NCI-H69 (cell line): ENCODE measurements at regions not wholly inside any gene's neighbourhood (a gene's known extent, or its start where the extent isn't known, plus 50 kb on each side); places are given as distances from the start of the nearest gene placed in this dataset.
"Not testable (repeated sequence)": the region's sequence is repeated elsewhere in the genome, so short reads cannot be mapped to it uniquely, and the experiment has no call there.

Experiments
- DNase-seq: peaks from one replicate; lab custom pipeline; 2025; lab: John Stamatoyannopoulos, UW

- DNase-seq, result no peak
Measured at GRCh38 chr2:225244933-225245332, 154.6 kb upstream of the NYAP2 start.

- no peak for DNase-seq
Measured at GRCh38 chr2:225236769-225237323, 162.7 kb upstream of the NYAP2 start.

DNA sequence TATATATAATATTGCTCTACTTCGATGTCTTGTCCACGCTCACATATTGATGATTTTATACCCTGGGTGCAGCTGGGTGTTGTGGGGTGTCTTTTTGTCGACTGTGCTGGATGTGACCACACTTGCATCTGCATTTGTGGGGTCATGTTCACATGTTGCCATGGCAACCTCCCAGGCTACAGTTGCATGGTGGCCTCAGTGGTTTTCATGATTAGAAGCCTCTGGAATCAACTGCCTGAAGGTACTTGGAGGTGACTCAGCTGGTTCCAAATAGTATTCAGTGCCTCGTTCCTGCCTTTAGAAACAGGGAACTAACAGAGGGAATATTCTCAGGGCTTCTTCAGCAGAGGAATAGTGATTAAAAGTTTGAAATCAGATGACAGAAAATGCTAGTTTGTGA lies 166.3 kb upstream of the NYAP2 start:
- no peak for DNase-seq

DNA sequence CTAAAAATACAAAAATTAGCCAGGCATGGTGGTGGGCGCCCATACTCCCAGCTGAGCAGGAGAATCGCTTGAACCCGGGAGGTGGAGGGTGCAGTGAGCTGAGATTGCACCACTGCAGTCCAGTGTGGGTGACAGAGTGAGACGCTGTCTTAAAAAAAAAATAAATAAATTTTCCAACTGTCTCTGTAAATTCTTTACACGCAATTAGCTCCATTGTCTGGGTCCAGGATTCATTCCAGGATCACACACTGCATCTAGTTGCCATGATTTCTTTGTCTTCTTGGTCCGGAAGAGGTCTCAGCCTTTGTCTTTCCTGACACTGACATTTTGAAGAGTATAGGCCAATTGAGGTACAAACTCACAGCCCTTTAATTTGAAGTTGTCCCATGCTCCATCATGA lies 167.6 kb upstream of the NYAP2 start:
- peak; percentile 6 for DNase-seq

- DNase-seq, result not testable (repeated sequence)
Measured at GRCh38 chr2:225229346-225229745, 170.2 kb upstream of the NYAP2 start.

- no peak for DNase-seq
Measured at GRCh38 chr2:225226441-225226840, 173.1 kb upstream of the NYAP2 start.

GRCh38 chr2:225223301-225223700 lies 176.2 kb upstream of the NYAP2 start:
- no peak for DNase-seq

DNA sequence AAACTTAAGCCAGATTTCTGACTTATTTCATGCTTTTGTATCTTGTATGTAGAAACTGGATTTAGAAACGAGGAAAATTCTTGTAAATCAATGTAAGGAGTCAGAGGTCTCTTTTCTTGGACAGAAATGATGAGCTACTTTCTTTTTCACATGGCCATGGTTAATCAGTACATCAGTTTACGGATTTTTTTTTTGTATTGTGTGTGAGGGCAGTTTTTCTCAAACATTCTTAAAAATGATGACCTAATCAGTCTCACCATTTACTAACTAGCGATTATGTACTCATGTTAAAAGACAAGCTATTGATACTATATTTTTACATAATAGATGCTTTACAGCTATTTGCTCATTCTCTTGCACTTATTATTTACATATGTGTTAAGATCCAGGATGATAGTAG lies 165.2 kb upstream of the DOCK10 start:
- peak; percentile 74 for DNase-seq

GRCh38 chr2:225207043-225207442 lies 164.8 kb upstream of the DOCK10 start:
- peak; percentile 89 for DNase-seq

- DNase-seq, result no peak
Measured at GRCh38 chr2:225196579-225196978, 154.3 kb upstream of the DOCK10 start.

GRCh38 chr2:225192869-225193268 lies 150.6 kb upstream of the DOCK10 start:
- DNase-seq, result no peak

DNA sequence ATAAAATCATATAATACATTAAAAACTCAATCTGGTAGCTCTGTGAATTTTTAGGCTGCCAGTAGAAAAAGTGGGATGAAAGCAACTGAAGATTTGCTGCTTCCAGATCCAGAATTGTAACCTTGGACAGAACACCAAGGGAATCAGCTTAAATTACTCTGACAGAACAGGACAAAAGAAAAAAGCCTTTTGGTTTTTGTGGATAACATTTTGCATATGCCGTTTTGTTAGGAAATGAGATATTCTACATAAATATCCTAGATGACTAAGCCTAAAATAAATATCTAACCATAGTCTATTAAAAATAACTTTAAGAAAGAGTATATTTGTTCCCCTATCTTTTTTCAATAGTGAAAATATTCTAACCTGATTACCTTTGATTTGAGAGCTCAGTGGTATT lies 148.7 kb upstream of the DOCK10 start:
- DNase-seq, result no peak

DNA sequence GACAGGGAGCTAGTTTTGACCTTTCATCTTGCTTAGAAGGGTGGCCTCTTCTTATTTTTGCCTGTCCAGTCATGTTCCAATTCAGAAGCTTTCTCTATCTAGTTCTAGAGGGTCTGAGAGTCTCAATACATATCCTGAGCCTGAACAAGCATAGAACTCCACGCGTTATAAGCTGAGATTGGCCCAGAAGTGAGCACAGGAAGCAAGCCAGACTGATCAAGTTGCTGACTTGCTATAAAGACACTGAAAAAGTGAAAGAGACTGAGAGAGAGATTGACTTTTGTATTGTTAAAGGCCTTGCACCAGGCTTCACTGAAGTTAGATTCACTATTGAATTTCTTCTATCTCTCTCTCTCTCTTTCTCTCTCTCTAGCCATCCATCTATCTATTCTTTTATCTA lies 142.7 kb upstream of the DOCK10 start:
- no peak for DNase-seq

- peak; percentile 17 for DNase-seq
Measured at GRCh38 chr2:225182126-225182525, 139.9 kb upstream of the DOCK10 start.

DNA sequence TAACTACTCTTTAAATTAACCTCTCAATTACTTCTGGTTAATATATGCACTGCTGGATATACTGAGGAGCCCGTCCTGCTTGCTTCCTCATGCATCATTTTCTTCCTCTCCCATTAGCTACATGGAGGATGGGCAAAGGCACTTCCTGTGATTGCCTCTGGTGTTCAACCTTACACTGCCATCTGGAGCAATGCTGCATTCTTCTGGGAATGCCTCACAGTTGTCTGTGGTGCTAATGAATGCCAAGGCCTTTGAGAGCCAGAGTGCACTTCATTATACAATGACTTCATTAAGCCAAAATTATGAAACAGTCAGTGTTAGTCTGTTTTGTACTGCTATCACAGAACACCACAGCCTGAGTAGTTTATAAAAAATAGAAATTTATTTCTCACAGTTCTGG lies 134.8 kb upstream of the DOCK10 start:
- DNase-seq, result peak; percentile 73

DNA sequence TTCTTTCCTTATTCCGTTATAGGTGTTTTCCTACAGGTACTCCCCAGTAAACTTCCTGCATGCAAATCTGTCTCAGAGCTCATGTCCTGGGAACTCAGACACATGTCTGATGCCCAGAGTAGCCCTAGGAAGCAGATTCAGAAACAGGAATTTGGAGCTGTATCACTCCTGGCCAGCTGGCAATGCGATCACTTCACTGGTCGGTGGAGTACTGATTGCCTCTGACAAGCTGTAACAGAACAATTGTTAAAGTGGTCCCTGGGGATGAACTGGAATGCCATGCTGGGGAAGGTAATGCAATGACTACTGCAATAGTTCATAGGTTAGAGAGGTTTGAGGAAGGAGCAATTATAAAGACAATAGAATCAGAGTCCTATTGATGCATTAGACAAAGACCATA lies 131.6 kb upstream of the DOCK10 start:
- peak; percentile 98 for DNase-seq

GRCh38 chr2:225171350-225171749 lies 129.1 kb upstream of the DOCK10 start:
- DNase-seq, result peak; percentile 23

DNA sequence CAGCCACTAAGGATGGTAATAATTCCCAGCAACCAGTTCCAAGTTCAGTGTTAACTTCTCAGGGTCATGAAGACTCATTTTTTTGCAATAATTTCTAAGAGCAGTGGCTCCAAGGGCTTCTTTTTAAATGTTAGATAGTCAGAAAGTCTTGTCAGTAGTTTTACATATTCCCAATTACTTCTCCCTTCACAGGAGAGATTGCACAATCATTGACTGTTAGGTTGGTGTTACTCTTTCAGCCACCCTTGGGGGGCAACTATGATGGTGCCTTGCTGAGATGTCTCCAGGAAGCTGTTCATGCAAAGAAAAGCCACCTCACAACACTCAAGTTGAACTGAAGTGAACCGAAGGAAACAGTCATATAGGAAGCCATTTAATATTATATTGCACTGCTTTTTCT lies 127.9 kb upstream of the DOCK10 start:
- no peak for DNase-seq

DNA sequence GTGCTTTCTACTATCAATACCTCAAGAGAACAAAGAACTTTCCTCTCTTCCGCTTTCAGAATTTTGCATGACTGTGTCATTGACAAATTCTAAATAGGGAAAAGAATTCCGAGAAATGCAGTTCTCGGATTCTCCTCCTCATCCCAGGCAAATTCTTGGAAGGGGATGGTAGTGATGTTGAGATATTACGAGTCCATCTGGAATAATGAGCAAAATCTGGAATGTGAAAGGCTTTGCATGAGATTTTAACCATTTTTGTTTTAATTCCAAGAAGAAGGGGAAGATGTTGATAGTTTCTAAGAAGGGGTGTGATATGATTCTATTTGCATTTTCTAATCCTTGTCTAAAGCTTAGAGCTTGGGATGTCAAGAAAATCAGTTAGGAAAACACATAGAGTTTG lies 127.1 kb upstream of the DOCK10 start:
- DNase-seq, result no peak

DNA sequence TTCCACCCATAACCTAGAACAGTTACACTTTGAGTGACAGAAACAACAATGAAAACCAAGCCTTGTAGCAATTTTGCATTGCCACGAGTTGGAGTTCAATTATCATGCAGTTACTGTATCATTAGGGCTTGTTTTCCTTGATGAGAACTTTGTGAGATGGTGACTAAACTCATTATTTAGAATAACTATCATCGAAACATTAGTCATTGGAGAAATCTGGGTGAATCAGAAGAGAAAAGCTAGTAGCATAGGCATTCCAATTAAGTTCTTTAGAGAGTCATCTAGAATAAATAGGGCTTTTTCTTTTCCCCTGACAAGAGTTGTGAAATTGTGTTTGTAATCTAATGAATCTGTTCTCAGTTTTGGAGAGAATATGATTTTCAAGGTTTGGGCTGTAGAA lies 122.8 kb upstream of the DOCK10 start:
- no peak for DNase-seq

DNA sequence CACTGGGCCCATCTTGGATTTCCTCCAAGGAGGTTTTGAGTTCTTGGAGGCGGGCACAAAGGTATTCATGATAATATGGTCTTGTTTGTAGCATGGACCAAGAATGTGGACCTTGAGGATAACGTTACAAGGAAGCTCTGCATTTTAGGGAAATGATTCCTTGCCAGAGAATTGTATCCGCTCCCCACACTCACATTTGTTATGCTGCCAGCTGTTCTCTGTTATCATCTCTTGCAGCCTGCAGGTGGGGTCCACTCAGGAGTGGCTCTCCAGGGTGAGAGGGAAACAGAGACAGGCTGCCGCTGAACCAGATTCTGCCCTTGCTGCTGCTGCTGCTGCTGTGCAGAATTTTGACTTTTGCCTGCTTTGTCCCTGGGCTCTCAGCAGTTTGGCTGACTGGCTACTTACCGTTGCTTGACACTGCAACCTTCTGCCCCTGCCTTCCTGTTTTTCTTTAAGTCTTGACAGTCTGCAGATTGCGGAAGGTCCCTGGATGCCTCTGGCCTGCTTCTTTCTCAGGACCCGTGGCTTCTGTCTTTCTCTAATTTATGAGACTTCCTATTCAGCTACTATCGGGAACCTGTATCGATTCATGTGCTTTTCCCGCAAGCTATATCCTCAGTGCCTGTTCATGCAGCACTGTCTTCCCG lies 122.3 kb upstream of the DOCK10 start:
- peak; percentile 26 for DNase-seq

DNA sequence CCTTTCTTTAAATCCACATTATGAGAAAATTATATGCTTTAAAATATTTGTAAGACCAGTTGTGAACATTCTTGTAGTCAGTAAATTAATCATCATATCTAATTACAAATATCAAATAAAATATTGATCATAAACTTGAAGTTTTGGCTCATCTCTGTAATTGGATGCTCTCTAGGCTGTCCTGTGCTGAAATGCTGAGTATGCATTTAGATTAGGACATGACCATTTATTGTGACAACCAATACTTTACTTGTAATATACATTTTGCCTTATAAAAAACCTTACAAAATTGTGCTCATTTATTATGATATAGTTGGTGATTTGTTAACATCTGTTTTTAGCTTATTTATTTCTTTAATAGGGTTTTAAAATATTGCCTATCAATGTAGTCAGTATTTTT lies 116.1 kb upstream of the DOCK10 start:
- no peak for DNase-seq

GRCh38 chr2:225156853-225157451 lies 114.7 kb upstream of the DOCK10 start:
- peak; percentile 89 for DNase-seq

DNA sequence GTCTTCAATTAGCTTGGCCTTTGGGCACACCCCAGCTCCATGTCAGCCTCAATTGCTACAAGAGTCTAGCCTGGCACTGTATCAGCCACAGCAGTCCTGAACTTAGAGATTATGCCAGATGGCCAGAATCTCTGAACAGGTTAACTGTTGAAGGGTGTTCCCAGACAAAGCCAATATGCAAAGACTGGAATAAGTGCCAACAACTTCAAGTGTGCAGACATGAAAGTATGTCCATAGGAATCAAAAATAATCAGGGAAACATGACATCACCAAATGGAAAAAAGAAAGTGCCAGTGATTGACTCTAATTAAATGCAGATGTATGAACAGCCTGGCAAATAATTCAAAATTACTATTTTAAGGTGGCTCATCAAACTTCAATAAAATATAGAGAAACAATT lies 98.5 kb upstream of the DOCK10 start:
- DNase-seq, result no peak
